CD4-positive, alpha-beta T cell treated with Interleukin-10 for 1 hour (primary cell): ENCODE measurements at regions not wholly inside any gene's neighbourhood (a gene's known extent, or its start where the extent isn't known, plus 50 kb on each side); places are given as distances from the start of the nearest gene placed in this dataset.

Experiments
- DNase-seq: peaks from one replicate; pipeline ENCODE4 v3.0.0-alpha.2; 2020

- DNase-seq: no peak
Measured at GRCh38 chr15:70147778-70148177, 50.1 kb upstream of the TLE3 start.
